ENCODE measurements at regions not wholly inside any gene's neighbourhood (a gene's known extent, or its start where the extent isn't known, plus 50 kb on each side); places are given as distances from the start of the nearest gene placed in this dataset.
A peak's percentile ranks its signal among the peaks of the same experiment; 100 is the strongest.
"Not testable (repeated sequence)": the region's sequence is repeated elsewhere in the genome, so short reads cannot be mapped to it uniquely, and the experiment has no call there.

DNA sequence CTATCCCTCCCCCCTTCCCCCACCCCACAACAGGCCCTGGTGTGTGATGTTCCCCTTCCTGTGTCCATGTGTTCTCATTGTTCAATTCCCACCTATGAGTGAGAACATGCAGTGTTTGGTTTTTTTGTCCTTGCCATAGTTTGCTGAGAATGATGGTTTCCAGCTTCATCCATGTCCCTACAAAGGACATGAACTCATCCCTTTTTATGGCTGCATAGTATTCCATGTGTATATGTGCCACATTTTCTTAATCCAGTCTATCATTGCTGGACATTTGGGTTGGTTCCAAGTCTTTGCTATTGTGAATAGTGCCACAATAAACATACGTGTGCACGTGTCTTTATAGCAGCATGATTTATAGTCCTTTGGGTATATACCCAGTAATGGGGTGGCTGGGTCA lies 52.3 kb upstream of the MAN1A2 start:
- DNase-seq = not testable (repeated sequence)

DNA sequence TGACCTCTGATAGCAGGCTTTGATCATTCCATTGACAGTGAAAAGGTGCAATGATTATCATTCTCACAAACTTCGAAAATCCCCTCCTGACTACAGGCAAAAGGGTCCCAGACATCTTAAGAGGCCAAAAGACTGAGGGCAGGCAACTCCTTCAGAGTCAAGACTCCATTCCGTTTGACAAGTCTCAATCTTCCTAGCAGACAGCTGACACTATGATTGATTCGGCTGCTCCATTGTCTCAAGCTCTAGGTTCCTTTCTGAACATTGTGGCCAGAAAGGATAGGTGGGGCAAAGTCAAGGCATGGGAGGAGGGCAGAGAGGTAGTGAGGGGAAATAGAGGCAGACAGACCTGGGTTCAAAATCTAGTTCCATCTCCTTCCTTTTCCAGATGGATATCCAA lies 53.7 kb upstream of the MAN1A2 start:
- DNase-seq = no peak

DNA sequence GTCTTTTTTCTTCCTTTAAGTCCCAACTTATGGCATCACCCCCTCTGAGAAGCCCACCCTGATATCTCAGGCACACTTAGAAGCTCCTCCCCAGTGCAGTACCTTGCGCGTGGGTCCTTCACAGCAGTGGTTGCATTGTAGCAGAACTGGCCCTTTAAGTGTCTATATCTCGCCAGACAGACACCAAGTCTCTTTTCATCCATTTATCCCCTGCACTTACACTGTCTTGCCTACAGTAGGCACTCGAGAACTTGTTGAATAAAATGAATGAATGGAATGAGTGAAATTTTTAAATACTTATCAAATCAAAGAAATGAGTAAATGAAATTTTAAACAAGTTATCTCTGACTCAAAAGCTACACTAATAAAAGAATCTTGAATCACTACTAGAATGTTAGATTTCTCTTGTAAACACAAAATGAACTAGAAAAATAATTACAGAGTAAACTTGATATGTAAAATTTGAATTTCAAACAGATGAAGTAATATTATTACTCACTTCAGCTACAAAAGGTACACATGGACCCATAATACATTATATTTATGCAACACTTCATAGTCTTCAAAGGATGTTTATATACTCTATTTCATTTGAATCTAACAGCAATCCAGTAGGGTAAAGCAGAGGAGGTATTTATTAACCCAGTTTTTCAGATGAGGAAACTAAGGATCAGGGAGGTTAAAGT lies 54.7 kb upstream of the MAN1A2 start:
- peak in 1 of 2 donors; percentile 56 for DNase-seq

DNA sequence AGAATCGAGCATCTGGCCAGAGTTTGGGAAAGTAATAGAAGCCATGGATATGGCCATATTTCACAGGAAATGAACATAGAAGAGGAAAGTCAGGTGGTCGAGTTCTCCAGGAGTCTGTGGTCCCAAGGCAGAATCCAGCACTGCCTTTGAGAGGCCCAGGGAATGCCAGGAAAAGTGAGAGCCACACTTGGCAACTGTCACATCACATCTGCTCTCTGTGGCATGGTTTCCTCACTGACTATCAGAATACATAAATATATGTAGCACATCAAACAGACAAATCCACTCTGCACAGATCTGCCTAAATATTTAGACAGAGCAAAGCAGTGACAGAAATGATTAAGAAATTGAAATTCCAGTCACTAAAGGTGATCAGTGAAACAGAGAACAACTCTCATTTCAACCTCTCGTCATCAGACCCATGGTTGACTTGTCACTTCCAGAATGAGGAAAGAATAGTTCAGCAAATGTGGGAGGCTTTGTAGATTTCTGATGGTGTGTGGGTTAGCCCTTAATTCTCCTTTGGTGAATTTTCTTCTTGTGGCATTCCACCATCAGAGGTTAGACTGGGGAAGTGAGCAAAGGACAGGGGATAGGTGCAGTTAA lies 58.8 kb upstream of the MAN1A2 start:
- DNase-seq = no peak

DNA sequence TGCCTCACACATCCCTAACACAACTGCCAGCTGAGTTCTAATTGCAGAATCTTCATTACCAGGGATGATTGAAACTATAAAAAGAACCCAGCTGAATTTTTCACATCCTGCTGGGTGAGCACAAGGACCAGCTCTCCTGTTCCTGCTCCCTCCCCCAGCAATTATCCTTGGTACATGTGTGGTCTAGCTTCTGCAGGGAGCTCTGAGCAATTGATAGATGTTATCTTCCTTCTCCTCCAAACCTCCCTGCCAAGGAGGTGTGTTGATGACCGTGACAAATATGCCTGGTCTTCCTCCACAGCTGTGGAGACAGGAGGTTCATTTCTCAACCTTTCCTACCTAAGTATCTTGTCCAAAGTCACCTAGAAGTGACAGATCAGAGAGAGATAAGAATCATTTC lies 65.3 kb upstream of the MAN1A2 start:
- DNase-seq = no peak

DNA sequence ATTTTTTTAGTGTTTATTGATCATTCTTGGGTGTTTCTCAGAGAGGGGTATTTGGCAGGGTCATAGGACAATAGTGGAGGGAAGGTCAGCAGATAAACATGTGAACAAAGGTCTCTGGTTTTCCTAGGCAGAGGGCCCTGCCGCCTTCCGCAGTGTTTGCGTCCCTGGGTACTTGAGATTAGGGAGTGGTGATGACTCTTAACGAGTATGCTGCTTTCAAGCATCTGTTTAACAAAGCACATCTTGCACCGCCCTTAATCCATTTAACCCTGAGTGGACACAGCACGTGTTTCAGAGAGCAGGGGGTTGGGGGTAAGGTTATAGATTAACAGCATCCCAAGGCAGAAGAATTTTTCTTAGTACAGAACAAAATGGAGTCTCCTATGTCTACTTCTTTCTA lies 67.1 kb upstream of the MAN1A2 start:
- not testable (repeated sequence) for DNase-seq

DNA sequence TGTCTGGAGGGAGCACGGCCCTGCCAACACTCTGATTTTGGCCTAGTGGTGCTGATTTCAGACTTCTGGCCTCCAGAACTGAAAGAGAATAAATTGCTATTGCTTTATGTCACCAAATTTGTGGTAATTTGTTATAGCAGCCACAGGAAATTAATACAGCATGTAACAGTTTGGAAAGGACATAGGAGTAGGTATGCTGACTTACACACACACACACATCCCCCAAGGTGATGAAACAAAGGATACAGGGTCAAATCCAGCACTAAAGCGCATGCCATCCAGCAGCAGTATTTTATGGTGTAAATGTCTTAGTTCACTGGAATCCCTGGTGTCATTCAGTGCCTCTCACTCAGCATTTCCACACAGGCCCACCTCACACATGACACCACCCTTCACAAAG lies 72.2 kb upstream of the MAN1A2 start:
- DNase-seq = no peak

DNA sequence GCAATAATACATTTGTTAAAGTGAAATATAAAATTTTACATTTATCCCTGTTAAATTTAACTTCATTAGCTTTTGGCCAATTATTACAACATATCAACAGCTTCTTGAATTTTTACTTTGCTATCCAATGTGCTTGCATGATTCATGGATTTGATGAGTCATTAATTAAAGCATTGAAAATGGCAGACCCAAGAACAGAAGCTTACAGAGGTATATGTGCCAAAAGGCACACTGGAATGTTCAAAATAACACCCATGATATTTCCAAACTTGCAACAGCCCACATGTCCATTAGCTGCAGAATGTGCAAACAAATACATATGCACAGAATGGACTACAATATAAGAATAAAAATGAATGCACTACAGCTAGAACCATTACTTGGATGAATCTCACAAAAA lies 76.4 kb upstream of the MAN1A2 start:
- no peak for DNase-seq

DNA sequence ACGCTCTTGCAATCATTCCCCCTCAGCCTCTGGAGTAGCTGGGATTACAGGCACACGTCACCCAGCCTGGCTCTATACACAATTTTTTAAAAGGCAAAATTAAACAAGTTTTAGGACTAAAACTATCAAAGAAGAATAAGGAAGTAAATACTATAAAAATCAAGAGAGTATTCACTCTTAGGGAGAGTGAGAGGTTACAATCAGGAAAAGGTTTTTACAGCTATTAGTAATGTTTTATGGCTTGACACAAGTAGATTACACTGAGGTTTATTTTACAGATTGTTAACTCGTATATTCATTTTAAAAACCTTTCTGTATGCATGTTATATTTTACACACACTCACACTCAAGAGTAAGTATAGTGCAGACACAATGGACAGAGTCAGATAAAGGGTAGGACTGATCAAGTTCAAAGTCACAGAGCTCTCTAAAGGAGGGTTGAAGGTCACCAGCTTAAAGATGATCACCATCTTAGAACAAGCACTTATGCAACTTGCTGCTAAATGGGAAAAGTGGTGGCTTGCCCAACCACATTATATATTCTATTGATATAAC lies 77.9 kb upstream of the MAN1A2 start:
- no peak for DNase-seq

DNA sequence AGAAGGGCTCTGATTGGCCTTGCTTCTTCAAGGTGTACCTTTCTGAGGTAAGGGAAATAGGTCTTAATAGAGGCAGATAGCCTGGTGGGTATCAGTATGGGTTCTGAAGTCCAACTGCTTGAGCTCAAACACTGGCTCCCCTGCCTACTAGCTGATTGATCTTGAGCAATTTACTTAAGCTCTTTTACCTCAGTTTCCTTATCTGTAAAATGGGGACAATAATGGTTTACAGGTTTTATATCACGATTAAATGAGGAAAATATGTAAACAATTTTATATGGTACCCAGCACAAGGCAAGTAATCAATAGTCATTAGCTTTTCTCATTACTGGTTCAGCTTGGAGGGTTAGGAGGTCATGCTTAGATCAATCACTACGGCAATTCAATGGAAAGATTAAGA lies 75.8 kb upstream of the VTCN1 start:
- DNase-seq = no peak

DNA sequence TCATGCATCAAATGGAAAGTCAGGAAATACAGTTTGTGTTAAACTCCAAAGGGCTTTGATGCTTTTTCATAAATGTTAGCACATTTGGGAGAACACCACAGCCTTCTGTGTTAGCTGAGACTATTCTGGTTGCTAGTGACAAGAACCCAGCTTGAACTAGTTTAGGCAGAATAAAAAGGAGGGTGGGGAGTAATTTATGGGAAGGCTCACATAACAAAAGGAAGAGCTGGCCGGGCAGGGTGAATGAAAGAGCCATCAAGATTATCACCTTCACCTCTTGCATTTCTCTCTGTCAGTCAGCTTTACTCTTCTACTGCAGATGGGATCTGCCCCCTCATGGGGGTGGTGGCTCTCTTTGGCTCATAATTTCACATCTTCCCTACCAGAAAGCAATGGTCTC lies 75.4 kb upstream of the VTCN1 start:
- DNase-seq = no peak

DNA sequence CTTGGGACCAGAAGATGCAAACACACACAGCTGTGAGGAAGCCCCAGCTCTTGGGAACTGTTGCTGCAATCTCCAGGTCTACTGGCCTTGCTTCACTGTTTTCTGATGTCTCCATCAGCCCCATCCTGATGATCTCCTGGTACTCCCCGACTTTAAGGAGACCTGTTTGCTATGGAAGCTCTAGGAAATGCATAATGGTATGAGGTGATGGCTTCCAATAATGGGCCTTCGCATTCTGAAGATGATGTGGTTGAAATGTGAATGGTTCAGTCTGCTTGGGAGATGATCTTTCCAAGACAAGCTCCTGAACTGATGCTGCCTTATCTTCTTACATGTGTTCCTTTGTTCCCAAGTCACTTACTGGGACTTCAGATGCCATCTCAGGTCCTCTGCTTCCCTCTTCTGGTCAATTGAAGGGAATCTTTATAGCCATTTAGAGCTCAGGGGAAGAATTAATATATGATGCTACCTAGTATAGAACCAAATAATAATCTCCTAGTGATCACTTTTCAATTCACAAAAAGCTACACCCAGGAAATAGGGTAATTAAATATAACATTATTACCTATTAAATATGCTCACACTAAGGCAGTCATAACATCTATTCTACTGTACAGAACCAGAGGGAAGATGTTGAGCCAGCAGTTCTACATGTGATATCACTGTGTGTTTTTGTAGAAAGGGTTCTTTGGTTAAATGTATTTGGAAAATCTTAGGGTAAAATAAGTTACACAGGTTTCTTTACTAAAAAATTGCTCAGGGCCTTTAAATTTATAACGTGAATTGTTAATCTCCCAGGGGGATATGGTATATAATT lies 73.9 kb upstream of the VTCN1 start:
- DNase-seq = no peak

DNA sequence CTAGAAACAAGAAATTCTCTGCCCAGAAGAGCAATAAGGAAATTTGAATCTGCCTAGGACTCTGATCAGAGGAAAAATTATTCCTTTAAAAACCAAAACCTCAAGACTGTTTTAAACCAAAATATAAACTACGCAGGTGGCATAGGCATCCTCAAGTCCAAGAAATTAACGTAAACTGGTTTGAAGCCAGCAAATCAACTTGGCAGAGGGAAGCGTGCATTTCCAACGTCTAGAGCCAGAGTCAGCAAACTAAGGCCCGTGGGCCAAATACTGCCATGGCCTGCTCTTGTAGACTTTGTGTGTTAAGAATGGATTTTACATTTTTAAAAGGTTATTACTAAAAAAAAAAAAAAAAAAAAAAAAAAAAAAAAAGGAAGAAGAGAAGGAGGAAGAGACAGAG lies 67.8 kb upstream of the VTCN1 start:
- no peak for DNase-seq

DNA sequence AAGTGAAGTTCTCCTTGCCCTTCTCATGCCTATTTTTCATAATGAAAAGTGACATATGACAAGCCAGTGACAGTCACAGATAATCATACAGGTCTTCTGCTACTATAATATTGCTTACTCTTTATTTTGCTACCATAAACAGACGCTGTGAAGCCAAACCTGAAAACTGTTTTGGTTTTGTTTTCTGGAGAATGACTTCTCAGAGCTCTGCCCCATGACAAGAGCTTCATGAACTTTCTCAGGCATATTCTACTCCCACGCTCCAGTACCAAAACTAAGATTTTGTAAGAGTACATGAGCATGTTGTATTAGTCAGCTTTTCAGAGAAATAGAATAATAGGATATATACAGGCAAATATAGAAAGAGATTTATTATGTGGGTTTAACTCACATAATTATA lies 64.3 kb upstream of the VTCN1 start:
- DNase-seq = no peak

DNA sequence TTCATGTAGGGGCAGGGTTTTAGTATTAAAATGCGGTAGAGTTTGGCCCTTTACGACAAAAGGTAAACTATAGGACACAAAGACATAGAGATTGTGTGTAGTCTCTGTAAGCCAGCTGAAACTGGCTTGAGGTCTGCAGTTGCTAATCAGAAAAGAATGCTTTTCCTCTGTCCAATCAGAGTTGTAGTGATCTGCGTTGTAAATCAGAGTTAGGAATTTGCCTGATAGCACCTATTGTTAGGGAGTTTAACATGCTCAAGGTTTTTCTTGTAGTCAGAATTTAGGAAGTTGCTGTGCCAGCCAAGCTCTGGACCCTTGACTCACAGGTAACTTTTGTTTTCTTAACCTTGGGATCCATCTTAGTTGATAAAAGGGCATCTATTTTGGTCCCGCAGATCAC lies 61.2 kb upstream of the VTCN1 start:
- no peak for DNase-seq

DNA sequence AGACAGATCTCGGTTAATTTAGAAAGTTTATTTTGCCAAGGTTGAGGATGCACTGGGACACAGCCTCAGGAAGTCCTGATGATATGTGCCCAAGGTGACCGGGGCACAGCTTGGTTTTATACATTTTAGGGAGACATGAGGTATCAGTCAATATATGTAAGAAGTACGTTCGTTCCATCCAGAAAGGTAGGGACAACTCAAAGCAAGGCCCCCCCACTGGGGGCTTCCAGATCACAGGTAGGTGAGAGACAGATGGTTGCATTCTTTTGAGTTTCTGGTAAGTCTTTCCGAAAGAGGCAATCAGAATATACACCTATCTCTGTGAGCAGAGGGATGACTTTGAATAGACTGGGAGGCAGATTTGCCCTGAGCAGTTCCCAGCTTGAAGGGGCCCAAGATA lies 60.4 kb upstream of the VTCN1 start:
- no peak for DNase-seq

DNA sequence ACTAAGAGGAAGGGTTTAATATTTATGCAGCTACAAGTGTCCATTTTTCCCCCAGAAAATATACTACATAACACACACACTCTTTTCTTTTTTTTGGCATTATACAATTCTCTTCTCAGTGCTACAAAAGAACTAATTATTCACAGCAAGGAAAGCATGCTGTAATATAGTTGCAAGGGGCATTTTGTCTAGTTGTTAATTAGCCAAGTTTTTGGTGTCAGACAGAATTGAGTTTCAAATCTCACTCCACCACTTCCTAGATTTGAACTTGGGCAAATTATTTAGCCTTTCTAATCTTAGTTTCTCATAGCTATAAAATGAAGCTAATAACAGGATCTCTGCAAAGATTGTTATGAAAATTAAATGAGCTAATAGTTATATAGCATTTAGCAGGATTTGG lies 60.0 kb upstream of the VTCN1 start:
- no peak for DNase-seq

DNA sequence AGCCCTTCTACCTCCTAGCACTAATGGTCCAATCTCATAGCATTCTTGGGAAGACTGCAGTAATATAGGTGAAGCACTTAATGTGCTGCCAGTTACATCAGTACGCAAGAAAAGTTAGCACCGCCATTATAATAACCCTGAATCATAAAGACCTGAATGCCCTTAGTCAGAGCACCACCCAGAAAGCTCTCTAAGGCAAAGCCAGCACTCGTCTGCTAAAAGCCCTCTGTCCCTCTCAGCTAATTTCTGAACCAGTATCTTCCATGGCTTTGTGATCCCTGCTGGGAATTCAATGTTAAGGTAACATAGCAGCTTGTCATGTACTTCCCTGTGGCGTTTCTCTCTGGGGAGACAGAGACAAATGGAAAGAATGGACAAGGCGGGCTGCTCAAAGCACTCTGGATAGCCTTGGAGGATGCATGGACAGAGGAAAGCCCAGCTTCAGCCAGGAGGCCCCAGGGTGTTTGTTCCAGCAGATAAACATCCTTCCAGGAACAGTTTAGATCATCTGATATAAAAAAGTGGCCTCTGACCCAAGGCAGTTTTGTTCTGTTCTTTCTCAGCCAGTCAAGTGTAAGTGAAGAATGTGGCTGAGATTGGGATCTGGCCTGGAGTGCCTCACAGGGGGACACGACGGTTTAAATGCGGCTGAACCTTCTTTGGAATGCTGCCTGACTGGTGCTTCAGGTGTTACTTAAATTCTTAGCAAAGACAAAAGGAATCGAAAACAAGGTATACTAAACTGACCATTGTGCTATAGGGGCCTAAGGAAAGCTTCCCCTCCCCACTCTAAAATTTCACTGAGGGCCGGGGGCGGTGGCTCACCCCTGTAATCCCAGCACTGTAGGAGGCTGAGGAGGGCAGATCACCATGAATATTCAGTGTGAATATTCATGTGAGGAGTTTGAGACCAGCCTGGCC lies 58.1 kb upstream of the VTCN1 start:
- DNase-seq = no peak

DNA sequence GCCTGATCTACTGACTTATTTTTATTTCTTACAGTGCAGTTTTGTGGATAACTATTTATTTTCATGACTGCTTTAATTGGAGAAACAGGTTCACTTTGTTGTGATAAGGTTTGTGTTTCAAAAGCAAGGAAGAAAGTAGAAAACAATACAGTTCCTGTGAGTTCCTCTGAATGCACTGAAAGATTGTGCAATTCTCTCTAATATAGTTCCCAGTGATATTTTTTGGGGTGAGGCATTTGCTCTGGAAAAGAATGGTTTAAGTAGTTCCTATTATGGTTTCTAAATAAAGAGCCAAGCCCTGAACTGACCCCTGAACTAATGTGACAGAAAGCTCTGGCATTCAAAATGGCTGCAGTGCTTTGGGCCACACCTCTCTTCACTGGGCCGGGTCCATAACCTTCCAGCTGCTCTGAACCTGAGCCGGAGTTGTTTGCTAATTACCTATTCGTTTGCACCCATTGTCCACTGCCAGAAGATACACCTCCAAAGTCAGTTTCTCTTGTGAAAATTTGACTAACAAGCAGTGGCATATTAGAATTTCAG lies 56.6 kb upstream of the VTCN1 start:
- DNase-seq = no peak

DNA sequence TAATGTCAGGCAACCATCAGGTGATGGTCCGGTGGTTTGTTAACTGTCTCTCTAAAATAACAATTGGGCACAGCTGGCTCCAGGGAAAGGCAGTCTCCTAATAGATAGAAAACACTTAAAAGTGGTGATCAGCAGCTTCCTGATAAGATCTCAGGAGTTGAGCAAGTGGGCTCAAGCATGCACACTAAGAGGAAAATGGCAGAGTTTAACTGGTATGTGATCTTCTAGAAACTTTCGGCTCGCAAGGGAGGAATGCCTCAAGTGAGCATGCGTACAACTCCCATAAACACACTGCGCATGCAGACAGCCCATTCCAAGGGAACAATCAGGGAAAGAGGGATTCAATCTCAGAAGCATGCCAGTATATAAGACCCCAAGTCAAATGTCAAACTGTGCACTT lies 52.2 kb upstream of the VTCN1 start:
- no peak for DNase-seq

DNA sequence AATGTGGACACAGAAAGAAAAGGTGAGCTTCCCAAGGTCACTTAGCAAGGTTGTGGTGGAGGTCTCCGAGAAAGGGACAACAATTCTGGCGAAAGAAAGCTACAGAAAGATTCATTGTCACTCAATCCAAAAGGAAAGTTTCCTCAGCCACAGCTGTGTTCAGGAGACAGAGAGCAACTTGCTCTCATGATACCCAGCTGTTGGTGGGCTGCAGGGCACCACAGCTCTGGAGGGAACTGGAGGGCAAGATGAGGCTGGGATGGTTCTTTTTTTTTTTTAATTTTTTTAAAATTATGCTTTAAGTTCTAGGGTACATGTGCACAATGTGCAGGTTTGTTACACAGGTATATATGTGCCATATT lies 50.7 kb upstream of the VTCN1 start:
- DNase-seq = no peak

DNA sequence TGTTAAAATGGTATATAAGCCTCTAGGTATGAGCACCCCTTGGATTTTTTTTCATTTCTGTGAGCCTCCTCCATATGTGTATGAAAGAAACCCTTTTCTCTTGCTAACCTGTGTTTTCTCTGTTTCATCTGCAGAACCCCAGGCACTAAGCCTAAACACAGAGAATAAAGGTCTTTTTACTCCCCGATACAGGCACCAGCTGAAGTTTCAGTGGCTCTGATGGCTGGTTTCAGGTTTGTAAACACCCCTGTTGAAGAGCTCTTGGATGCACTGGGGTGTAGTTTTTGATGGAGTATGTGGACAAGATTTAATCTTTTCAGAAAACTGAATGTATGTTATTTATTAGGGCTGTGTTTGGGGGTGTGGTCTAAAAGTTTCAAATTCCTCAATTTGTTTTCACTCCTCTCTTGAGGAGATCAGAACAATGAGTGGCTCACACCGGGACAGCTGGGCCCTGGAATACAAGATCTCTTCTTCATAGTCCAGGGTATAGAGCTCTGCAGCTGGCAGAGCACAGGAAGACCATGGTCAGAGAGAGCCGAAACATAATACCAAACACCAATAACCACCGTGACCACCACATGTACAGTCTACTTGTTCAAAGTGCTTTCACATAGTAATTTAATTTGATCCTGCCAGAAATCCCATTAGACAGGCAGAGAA lies 50.2 kb upstream of the VTCN1 start:
- no peak for DNase-seq
